Heart right ventricle (tissue), 16 donors: ENCODE measurements at regions not wholly inside any gene's neighbourhood (a gene's known extent, or its start where the extent isn't known, plus 50 kb on each side); places are given as distances from the start of the nearest gene placed in this dataset.

Experiments
- ATAC-seq, 8 donors: fragments of 200-7000 bp; cut with Tn5 transposase; one replicate each; pipeline ENCODE4 v1.9.1; 2020; ENCODE audit warnings: mild to moderate bottlenecking in 8 of 8, moderate library complexity in 8 of 8, moderate number of reproducible peaks in 1 of 8
- DNase-seq, 2 donors: peaks; one replicate each; pipeline ENCODE4 v3.0.0-alpha.2; 2020
- H3K27ac ChIP-seq, 10 donors: fragments of 200-600 bp; sonication (generic) in 2 of 10; one replicate each; pipeline versions ENCODE4 v1.5.0 to v1.8.0; 2020 to 2022; ENCODE audit warnings: mild to moderate bottlenecking in 3 of 10
- H3K27me3 ChIP-seq, 7 donors: fragments of 200-600 bp; one replicate each; pipeline ENCODE4 v1.8.0; 2021 to 2022; ENCODE audit warnings: mild to moderate bottlenecking in 2 of 7
- H3K36me3 ChIP-seq, 9 donors: fragments of 200-600 bp; sonication (generic) in 1 of 9; one replicate each; pipeline versions ENCODE4 v1.5.0 to v1.8.0; 2020 to 2022; ENCODE audit warnings: mild to moderate bottlenecking in 2 of 9
- H3K4me1 ChIP-seq, 9 donors: fragments of 200-600 bp; sonication (generic) in 1 of 9; one replicate each; pipeline versions ENCODE4 v1.5.0 to v1.8.0; 2020 to 2022; ENCODE audit warnings: mild to moderate bottlenecking in 4 of 9
- H3K4me3 ChIP-seq, 10 donors: fragments of 200-600 bp; sonication (generic) in 2 of 10; one replicate each; pipeline versions ENCODE4 v1.5.0 to v1.8.0; 2020 to 2022; ENCODE audit warnings: mild to moderate bottlenecking in 7 of 10, moderate library complexity in 2 of 10
- H3K9me3 ChIP-seq, 11 donors: fragments of 200-600 bp in 10 of 11; sonication (generic) in 2 of 11; one replicate each; pipeline versions ENCODE4 v1.5.0 to v1.8.0; 2013 to 2022; ENCODE audit warnings: mild to moderate bottlenecking in 2 of 11, control low read depth in 1 of 11, moderate library complexity in 1 of 11
- CTCF ChIP-seq, 9 donors: fragments of 200-600 bp; sonication (generic) in 2 of 9; IDR thresholded peaks; one replicate each; pipeline versions ENCODE4 v1.5.0 to v1.8.0; 2021 to 2022; ENCODE audit warnings: antibody characterized with exemption in 9 of 9, mild to moderate bottlenecking in 5 of 9, moderate library complexity in 1 of 9
- WGBS, 2 donors: extraction: QIAGEN DNeasy Blood & Tissue Kit; methylation state at CpG; one replicate each; pipeline ENCODE4 v1.1.7; 2013; ENCODE audit warnings: inconsistent platforms in 1 of 2; 5-methylcytosine and 5-hydroxymethylcytosine counted together
- intact Hi-C, 10 donors: fragments of 100-400 bp; cut with DNase I; formaldehyde crosslinking; loops; one replicate each; pipeline versions ENCODE4 v1.11.1 to v1.14.2; 2022
- donor health status: Arrhythmogenic right ventricular cardiomyopathy.
- donor health status: ischemic (EF 13 %, LVEDD 7.1; RV severe dilation, severe dysfunction).
- donor health status: healthy with polysubstance abuse.
- donor health status: DM: no; HTN: yes; CAD: no.
- donor health status: DM: no; HTN: no; CAD: no.
- donor health status: ischemic (EF 25% LVEDD 6.9; RV normal size, moderate dysfunction).
- donor health status: ischemic (EF 25% LVEDD 5.7; RV mildly dilated, moderate dysfunction).
- donor health status: healthy.
- donor health status: DM: yes; HTN: yes; CAD: no.
- donor health status: Ischemic cardiomyopathy.
- donor health status: ischemic (EF 35%, LVEDD 5.7; RV mildly dilated, moderate dysfunction).
- donor health status: nonischemic (EF 11% LVEDD 7.7; RV severe dilation, severe dysfunction).
- donor health status: DM: yes; HTN: yes; CAD: no.
- donor health status: PGD.
- donor health status: ischemic (EF 29% LVEDD 5.4; RV normal size, mild dysfunction).
- donor health status: nonischemic (EF 23%, LVEDD 6.1; RV moderate dilation, normal function).

GRCh38 chr16:62954144-62955032 lies 918.1 kb upstream of the CDH8 start:
- 55 to 59% methylated on average over 9 of the region's 9 CpGs for WGBS, 2 donors
- no peaks in the 10 kb centered on the region for H3K4me1 ChIP-seq
- no peaks in the 10 kb centered on the region for H3K27me3 ChIP-seq
- H3K27ac ChIP-seq: no peak overlapping the region
- TF ChIP-seq CTCF (IDR thresholded peaks at IDR 0.05): no peak
- no peak overlapping the region for H3K4me3 ChIP-seq
- DNase-seq (no peak), ATAC-seq (no peak)
- intact Hi-C loops: no loop called here
- peaks cover 0 to 5% (median 0%) of the 10 kb centered on the region in 11 donors for H3K9me3 ChIP-seq
- no peaks in the 10 kb centered on the region for H3K36me3 ChIP-seq

GRCh38 chr16:62950351-62950750 lies 914.1 kb upstream of the CDH8 start:
- WGBS, 2 donors: 65 to 69% methylated on average over 4 of the region's 4 CpGs
- DNase-seq: no peak
- Histone ChIP-seq H3K27ac (no peak overlapping the region), H3K4me1 (no peaks in the 10 kb centered on the region), H3K4me3 (no peak overlapping the region), H3K9me3 (peaks cover 0 to 5% (median 0%) of the 10 kb centered on the region in 11 donors), H3K27me3 (no peaks in the 10 kb centered on the region), H3K36me3 (no peaks in the 10 kb centered on the region)
- intact Hi-C loops: no loop called here
- TF ChIP-seq CTCF (IDR thresholded peaks at IDR 0.05): no peak
- ATAC-seq: no peak

GRCh38 chr16:62940569-62940968 lies 904.3 kb upstream of the CDH8 start:
- no peaks in the 10 kb centered on the region for H3K27me3 ChIP-seq
- peaks cover 0 to under 1% (median 0%) of the 10 kb centered on the region in 11 donors for H3K9me3 ChIP-seq
- intact Hi-C loops: no loop called here
- H3K4me1 ChIP-seq: no peaks in the 10 kb centered on the region
- H3K36me3 ChIP-seq: no peaks in the 10 kb centered on the region
- ATAC-seq (no peak), DNase-seq (no peak)
- H3K4me3 ChIP-seq: no peak overlapping the region
- H3K27ac ChIP-seq: no peak overlapping the region
- no peak for TF ChIP-seq CTCF (IDR thresholded peaks at IDR 0.05)
- WGBS, 2 donors: 40 to 45% methylated on average over 4 of the region's 4 CpGs

- DNase-seq: no peak
Observed at GRCh38 chr16:62939687-62940086, 903.4 kb upstream of the CDH8 start.

More at GRCh38 chr16:62939687-62940086, 903.4 kb upstream of the CDH8 start:
- TF ChIP-seq CTCF (IDR thresholded peaks at IDR 0.05): no peak
- H3K4me3 ChIP-seq: no peak overlapping the region
- 44 to 47% methylated on average over 1 of the region's 1 CpG for WGBS, 2 donors
- no peak for ATAC-seq
- H3K27me3 ChIP-seq: no peaks in the 10 kb centered on the region
- H3K9me3 ChIP-seq: no peaks in the 10 kb centered on the region
- no peaks in the 10 kb centered on the region for H3K4me1 ChIP-seq
- no peak overlapping the region for H3K27ac ChIP-seq
- H3K36me3 ChIP-seq: no peaks in the 10 kb centered on the region
- intact Hi-C loops: no loop called here
